Activated CD4-positive, alpha-beta T cell treated with anti-CD3 and anti-CD28 coated beads, Interleukin-2, amount 50 U/mL, for 16 hours (primary cell): ENCODE measurements at regions not wholly inside any gene's neighbourhood (a gene's known extent, or its start where the extent isn't known, plus 50 kb on each side); places are given as distances from the start of the nearest gene placed in this dataset.

Experiments used
- DNase-seq: peaks from one replicate; pipeline ENCODE4 v3.0.0-alpha.2; 2020

- DNase-seq = no peak
Observed at GRCh38 chr2:150572194-150572766, 84.8 kb upstream of the RND3 start.

GRCh38 chr2:150571121-150571520 is 83.7 kb upstream of the RND3 start:
- no peak for DNase-seq

GRCh38 chr2:150570712-150571111 is 83.2 kb upstream of the RND3 start:
- no peak for DNase-seq

- DNase-seq = no peak
Observed at GRCh38 chr2:150569761-150570160, 82.3 kb upstream of the RND3 start.

GRCh38 chr2:150567771-150568301 is 80.4 kb upstream of the RND3 start:
- no peak for DNase-seq

GRCh38 chr2:150566289-150566688 is 78.8 kb upstream of the RND3 start:
- no peak for DNase-seq

- no peak for DNase-seq
Observed at GRCh38 chr2:150561076-150561475, 73.6 kb upstream of the RND3 start.

- DNase-seq = no peak
Observed at GRCh38 chr2:150557020-150557600, 69.6 kb upstream of the RND3 start.

GRCh38 chr2:150555611-150556356 is 68.3 kb upstream of the RND3 start:
- no peak for DNase-seq

- DNase-seq = no peak
Observed at GRCh38 chr2:150554046-150554445, 66.6 kb upstream of the RND3 start.

- DNase-seq = no peak
Observed at GRCh38 chr2:150552041-150552820, 64.8 kb upstream of the RND3 start.

- DNase-seq = no peak
Observed at GRCh38 chr2:150549381-150549780, 61.9 kb upstream of the RND3 start.

- no peak for DNase-seq
Observed at GRCh38 chr2:150548527-150548926, 61.1 kb upstream of the RND3 start.

GRCh38 chr2:150545916-150546315 is 58.4 kb upstream of the RND3 start:
- DNase-seq = no peak

GRCh38 chr2:150544731-150545130 is 57.3 kb upstream of the RND3 start:
- DNase-seq = no peak

GRCh38 chr2:150542692-150543091 is 55.2 kb upstream of the RND3 start:
- no peak for DNase-seq

- no peak for DNase-seq
Observed at GRCh38 chr2:150542172-150542571, 54.7 kb upstream of the RND3 start.

- DNase-seq = no peak
Observed at GRCh38 chr2:150538651-150539201, 51.3 kb upstream of the RND3 start.
